HG03571 (cell line): ENCODE measurements at regions not wholly inside any gene's neighbourhood (a gene's known extent, or its start where the extent isn't known, plus 50 kb on each side); places are given as distances from the start of the nearest gene placed in this dataset.

Experiments used
- ATAC-seq: cut with Tn5 transposase; IDR thresholded peaks from one replicate; pipeline ENCODE4 v1.9.1; 2021; ENCODE audit not compliant: unreplicated experiment

- no peak for ATAC-seq
These were observed 346.1 kb downstream of the RND3 start for GRCh38 chr2:150141226-150142001.

- no peak for ATAC-seq
These were observed 346.7 kb downstream of the RND3 start for GRCh38 chr2:150140777-150141176.

GRCh38 chr2:150138587-150138986 is 348.9 kb downstream of the RND3 start:
- ATAC-seq, result no peak

- no peak for ATAC-seq
These were observed 350.0 kb downstream of the RND3 start for GRCh38 chr2:150137338-150138069.

- ATAC-seq, result no peak
These were observed 350.6 kb downstream of the RND3 start for GRCh38 chr2:150136893-150137292.

GRCh38 chr2:150136401-150136800 is 351.1 kb downstream of the RND3 start:
- ATAC-seq, result no peak

GRCh38 chr2:150135223-150135883 is 352.1 kb downstream of the RND3 start:
- no peak for ATAC-seq

GRCh38 chr2:150134223-150134857 is 353.1 kb downstream of the RND3 start:
- no peak for ATAC-seq

GRCh38 chr2:150133623-150134022 is 353.8 kb downstream of the RND3 start:
- peak; percentile 72 for ATAC-seq

- no peak for ATAC-seq
These were observed 357.4 kb downstream of the RND3 start for GRCh38 chr2:150129921-150130575.

- no peak for ATAC-seq
These were observed 359.5 kb downstream of the RND3 start for GRCh38 chr2:150127995-150128394.

GRCh38 chr2:150127346-150127990 is 360.0 kb downstream of the RND3 start:
- no peak for ATAC-seq

- no peak for ATAC-seq
These were observed 360.6 kb downstream of the RND3 start for GRCh38 chr2:150126839-150127238.

- no peak for ATAC-seq
These were observed 361.2 kb downstream of the RND3 start for GRCh38 chr2:150126143-150126740.

GRCh38 chr2:150125708-150126107 is 361.8 kb downstream of the RND3 start:
- no peak for ATAC-seq

- ATAC-seq, result no peak
These were observed 362.3 kb downstream of the RND3 start for GRCh38 chr2:150125188-150125587.

GRCh38 chr2:150124739-150125138 is 362.7 kb downstream of the RND3 start:
- ATAC-seq, result no peak

- no peak for ATAC-seq
These were observed 364.4 kb downstream of the RND3 start for GRCh38 chr2:150122871-150123613.

- ATAC-seq, result no peak
These were observed 365.3 kb downstream of the RND3 start for GRCh38 chr2:150122156-150122555.
